ENCODE measurements at regions not wholly inside any gene's neighbourhood (a gene's known extent, or its start where the extent isn't known, plus 50 kb on each side); places are given as distances from the start of the nearest gene placed in this dataset.

- Histone ChIP-seq H3K4me1 (peaks cover 0 to 14% (median 10%) of the 10 kb centered on the region in 4 donors), H3K27ac (no peak overlapping the region), H3K9me3 (no peaks in the 10 kb centered on the region), H3K36me3 (no peaks in the 10 kb centered on the region), H3K27me3 (no peaks in the 10 kb centered on the region), H3K4me3 (no peak overlapping the region)
- intact Hi-C loops (cut with DNase I): no loop called here
- DNase-seq: no peak
- 72 to 85% methylated on average over 8 of the region's 8 CpGs for WGBS, 2 donors
- no peak for TF ChIP-seq EP300 (IDR thresholded peaks at IDR 0.05)
- no peak for TF ChIP-seq POLR2A (IDR thresholded peaks at IDR 0.05)
- TF ChIP-seq CTCF (IDR thresholded peaks at IDR 0.05): no peak
- TF ChIP-seq POLR2AphosphoS5 (IDR thresholded peaks at IDR 0.05): no peak
These were observed 299.5 kb upstream of the B3GAT1 start for GRCh38 chr11:134711588-134711987.

- Histone ChIP-seq H3K36me3 (no peaks in the 10 kb centered on the region), H3K4me3 (no peak overlapping the region), H3K27ac (no peak overlapping the region), H3K9me3 (no peaks in the 10 kb centered on the region), H3K4me1 (peaks cover 0 to 14% (median 10%) of the 10 kb centered on the region in 4 donors), H3K27me3 (no peaks in the 10 kb centered on the region)
- whole genome bisulfite sequencing, 2 donors: 52 to 74% methylated on average over 4 of the region's 4 CpGs
- intact Hi-C loops (cut with DNase I): no loop called here
- TF ChIP-seq EP300 (IDR thresholded peaks at IDR 0.05) (no peak), POLR2A (IDR thresholded peaks at IDR 0.05) (no peak), POLR2AphosphoS5 (IDR thresholded peaks at IDR 0.05) (no peak), CTCF (IDR thresholded peaks at IDR 0.05) (no peak)
- DNase-seq: no peak
These were observed 298.9 kb upstream of the B3GAT1 start for GRCh38 chr11:134710861-134711407.

- Histone ChIP-seq H3K4me1 (no peaks in the 10 kb centered on the region), H3K4me3 (no peak overlapping the region), H3K36me3 (no peaks in the 10 kb centered on the region), H3K9me3 (no peaks in the 10 kb centered on the region), H3K27ac (no peak overlapping the region), H3K27me3 (no peaks in the 10 kb centered on the region)
- DNase-seq: no peak
- intact Hi-C loops (cut with DNase I): no loop called here
- 67 to 70% methylated on average over 3 of the region's 3 CpGs for WGBS, 2 donors
- TF ChIP-seq POLR2AphosphoS5 (IDR thresholded peaks at IDR 0.05) (no peak), EP300 (IDR thresholded peaks at IDR 0.05) (no peak), CTCF (IDR thresholded peaks at IDR 0.05) (no peak), POLR2A (IDR thresholded peaks at IDR 0.05) (no peak)
These were observed 293.8 kb upstream of the B3GAT1 start for GRCh38 chr11:134705858-134706257.

GRCh38 chr11:134702827-134703226 is 290.8 kb upstream of the B3GAT1 start:
- no peaks in the 10 kb centered on the region for H3K9me3 ChIP-seq
- no peak overlapping the region for H3K4me3 ChIP-seq
- H3K27ac ChIP-seq: no peak overlapping the region
- no peak for DNase-seq
- H3K27me3 ChIP-seq: no peaks in the 10 kb centered on the region
- intact Hi-C loops (cut with DNase I): no loop called here
- TF ChIP-seq POLR2AphosphoS5 (IDR thresholded peaks at IDR 0.05): no peak
- no peak for TF ChIP-seq CTCF (IDR thresholded peaks at IDR 0.05)
- TF ChIP-seq EP300 (IDR thresholded peaks at IDR 0.05): no peak
- TF ChIP-seq POLR2A (IDR thresholded peaks at IDR 0.05): no peak
- WGBS, 2 donors: 80 to 90% methylated on average over 5 of the region's 5 CpGs
- H3K36me3 ChIP-seq: no peaks in the 10 kb centered on the region
- no peaks in the 10 kb centered on the region for H3K4me1 ChIP-seq

- no peaks in the 10 kb centered on the region for H3K36me3 ChIP-seq
- no peak overlapping the region for H3K4me3 ChIP-seq
- H3K27ac ChIP-seq: no peak overlapping the region
- 72 to 78% methylated on average over 21 of the region's 21 CpGs for WGBS, 2 donors
- intact Hi-C loops (cut with DNase I): no loop called here
- no peaks in the 10 kb centered on the region for H3K9me3 ChIP-seq
- DNase-seq: no peak
- H3K4me1 ChIP-seq: peaks cover 0 to 8% (median 4%) of the 10 kb centered on the region in 4 donors
- no peak for TF ChIP-seq EP300 (IDR thresholded peaks at IDR 0.05)
- TF ChIP-seq POLR2AphosphoS5 (IDR thresholded peaks at IDR 0.05): no peak
- no peak for TF ChIP-seq POLR2A (IDR thresholded peaks at IDR 0.05)
- TF ChIP-seq CTCF (IDR thresholded peaks at IDR 0.05): no peak
- no peaks in the 10 kb centered on the region for H3K27me3 ChIP-seq
These were observed 289.6 kb upstream of the B3GAT1 start for GRCh38 chr11:134701564-134702165.

Data from sigmoid colon (tissue), 6 donors.